WTC11 (cell line): ENCODE measurements at regions not wholly inside any gene's neighbourhood (a gene's known extent, or its start where the extent isn't known, plus 50 kb on each side); places are given as distances from the start of the nearest gene placed in this dataset.

Source experiments
- ATAC-seq: fragments of 200-7000 bp; cut with Tn5 transposase; 2 replicates; pipeline ENCODE4 v1.10.0; 2021; ENCODE audit warnings: mild to moderate bottlenecking, moderate library complexity
- CTCF ChIA-PET: fragments of 300-600 bp; sonication (Branson Sonifier 250); formaldehyde crosslinking; loops from one replicate; lab custom pipeline; 2021; ENCODE audit warnings: antibody characterized with exemption; lab: Charles Lee
- POLR2A ChIA-PET: fragments of 350-600 bp; sonication (Branson Sonifier 250); formaldehyde crosslinking; loops from one replicate; lab custom pipeline; 2021; ENCODE audit warnings: antibody characterized with exemption; lab: Charles Lee
- DNase-seq: peaks from one replicate; pipeline ENCODE4 v3.0.0; 2021; ENCODE audit warnings: low spot score
- H3K27ac Mint-ChIP-seq: 2 replicates; pipeline ENCODE4 v1.8.0; 2021; ENCODE audit warnings: mixed read lengths
- H3K27me3 Mint-ChIP-seq: 2 replicates; pipeline ENCODE4 v1.8.0; 2021; ENCODE audit warnings: low read depth, mild to moderate bottlenecking, moderate library complexity, mixed read lengths
- H3K36me3 Mint-ChIP-seq: 2 replicates; pipeline ENCODE4 v1.8.0; 2021; ENCODE audit warnings: mixed read lengths
- H3K4me1 Mint-ChIP-seq: 2 replicates; pipeline ENCODE4 v1.8.0; 2022; ENCODE audit warnings: mixed read lengths
- H3K4me3 Mint-ChIP-seq: 2 replicates; pipeline ENCODE4 v1.8.0; 2021; ENCODE audit warnings: mild to moderate bottlenecking, moderate library complexity, mixed read lengths
- H3K9me3 Mint-ChIP-seq: 2 replicates; pipeline ENCODE4 v1.8.0; 2021; ENCODE audit warnings: mixed read lengths
- AFF4 ChIP-seq: sonication (generic); formaldehyde crosslinking; IDR thresholded peaks from 2 replicates; pipeline ENCODE4 v1.8.1; 2023; ENCODE audit warnings: mild to moderate bottlenecking, missing genetic modification reagents, borderline replicate concordance
- ATF3 ChIP-seq: sonication (generic); formaldehyde crosslinking; conservative IDR thresholded peaks from 2 replicates; pipeline ENCODE4 v1.8.1; 2022; ENCODE audit warnings: mild to moderate bottlenecking, missing genetic modification reagents
- ATF6 ChIP-seq: sonication (generic); formaldehyde crosslinking; IDR thresholded peaks from 2 replicates; pipeline ENCODE4 v1.8.1; 2023; ENCODE audit warnings: mild to moderate bottlenecking, missing genetic modification reagents
- CBFB ChIP-seq: sonication (generic); formaldehyde crosslinking; IDR thresholded peaks from 2 replicates; pipeline ENCODE4 v1.8.1; 2022; ENCODE audit warnings: mild to moderate bottlenecking, low read depth, missing genetic modification reagents
- CREM ChIP-seq: sonication (generic); formaldehyde crosslinking; IDR thresholded peaks from 2 replicates; pipeline ENCODE4 v1.8.1; 2022; ENCODE audit warnings: mild to moderate bottlenecking, missing genetic modification reagents, moderate library complexity
- EMX1 ChIP-seq: fragments of 250-450 bp; sonication (Bioruptor Pico); IDR thresholded peaks from 2 replicates; pipeline ENCODE4 v1.8.0; 2021; ENCODE audit warnings: mild to moderate bottlenecking
- GRHL2 ChIP-seq: fragments of 250-450 bp; sonication (Bioruptor Pico); IDR thresholded peaks from 2 replicates; pipeline ENCODE4 v1.8.0; 2022; ENCODE audit warnings: mild to moderate bottlenecking, moderate library complexity; ENCODE audit not compliant: insufficient replicate concordance, severe bottlenecking
- GTF2I ChIP-seq: fragments of 250-450 bp; sonication (Bioruptor Pico); conservative IDR thresholded peaks from 2 replicates; pipeline ENCODE4 v1.4.0; 2021; ENCODE audit warnings: mild to moderate bottlenecking
- HMGA2 ChIP-seq: fragments of 250-450 bp; sonication (Bioruptor Pico); IDR thresholded peaks from 2 replicates; pipeline ENCODE4 v1.4.0; 2021; ENCODE audit warnings: mild to moderate bottlenecking, moderate library complexity
- IRF1 ChIP-seq: sonication (generic); formaldehyde crosslinking; IDR thresholded peaks from 2 replicates; pipeline ENCODE4 v1.8.0; 2023; ENCODE audit warnings: missing genetic modification reagents
- JUN ChIP-seq: sonication (generic); formaldehyde crosslinking; IDR thresholded peaks from 2 replicates; pipeline ENCODE4 v1.8.0; 2023; ENCODE audit warnings: mild to moderate bottlenecking, missing genetic modification reagents
- MXD4 ChIP-seq: fragments of 250-450 bp; sonication (Bioruptor Pico); IDR thresholded peaks from 2 replicates; pipeline ENCODE4 v1.8.0; 2021; ENCODE audit warnings: mild to moderate bottlenecking, moderate library complexity, borderline replicate concordance
- NFYB ChIP-seq: sonication (generic); formaldehyde crosslinking; conservative IDR thresholded peaks from 2 replicates; pipeline ENCODE4 v1.8.0; 2022; ENCODE audit warnings: low read depth, missing genetic modification reagents
- NR1H2 ChIP-seq: sonication (generic); formaldehyde crosslinking; IDR thresholded peaks from 2 replicates; pipeline ENCODE4 v1.9.0; 2021; ENCODE audit warnings: mild to moderate bottlenecking, moderate library complexity, missing genetic modification reagents
- PRRX2 ChIP-seq: fragments of 250-450 bp; sonication (Bioruptor Pico); IDR thresholded peaks from 2 replicates; pipeline ENCODE4 v1.8.0; 2021; ENCODE audit warnings: mild to moderate bottlenecking
- SMAD3 ChIP-seq: sonication (generic); formaldehyde crosslinking; IDR thresholded peaks from 2 replicates; pipeline ENCODE4 v1.8.0; 2022; ENCODE audit warnings: missing genetic modification reagents, mild to moderate bottlenecking, borderline replicate concordance
- TP53 ChIP-seq: sonication (generic); formaldehyde crosslinking; IDR thresholded peaks from 2 replicates; pipeline ENCODE4 v1.8.1; 2023; ENCODE audit warnings: mild to moderate bottlenecking, missing genetic modification reagents
- USF1 ChIP-seq: sonication (generic); formaldehyde crosslinking; IDR thresholded peaks from 2 replicates; pipeline ENCODE4 v1.8.0; 2022; ENCODE audit warnings: mild to moderate bottlenecking, missing genetic modification reagents
- USF2 ChIP-seq: sonication (generic); formaldehyde crosslinking; IDR thresholded peaks from 2 replicates; pipeline ENCODE4 v1.8.1; 2023; ENCODE audit warnings: mild to moderate bottlenecking, missing genetic modification reagents, moderate library complexity
- ZNF232 ChIP-seq: sonication (generic); formaldehyde crosslinking; IDR thresholded peaks from 2 replicates; pipeline ENCODE4 v1.8.0; 2022; ENCODE audit warnings: mild to moderate bottlenecking, missing genetic modification reagents
- ZNF317 ChIP-seq: sonication (generic); formaldehyde crosslinking; IDR thresholded peaks from 2 replicates; pipeline ENCODE4 v1.8.1; 2023; ENCODE audit warnings: low read depth, mild to moderate bottlenecking, moderate library complexity, missing genetic modification reagents, borderline replicate concordance
- ZNF416 ChIP-seq: fragments of 250-450 bp; sonication (Bioruptor Pico); IDR thresholded peaks from 2 replicates; pipeline ENCODE4 v1.9.0; 2021; ENCODE audit warnings: mild to moderate bottlenecking, inconsistent platforms

- TF ChIP-seq SMAD3 (CRISPR knock-in tag), result no peak
- TF ChIP-seq, all 79 proteins: peak for 0
- Mint-ChIP-seq H3K4me1 (no peaks in the 10 kb centered on the region), H3K9me3 (no peaks in the 10 kb centered on the region), H3K27ac (no peak overlapping the region), H3K27me3 (no peaks in the 10 kb centered on the region), H3K4me3 (no peak overlapping the region), H3K36me3 (no peaks in the 10 kb centered on the region)
- ATAC-seq (no peak), DNase-seq (no peak)
- CTCF ChIA-PET, result no interaction called here
- POLR2A ChIA-PET, result no interaction called here
Observed at GRCh38 chr6:11852061-11852651, 73.6 kb upstream of the ADTRP start.

GRCh38 chr6:11851387-11851786 lies 72.8 kb upstream of the ADTRP start:
- TF ChIP-seq EMX1, result no peak
- TF ChIP-seq PRRX2 (CRISPR knock-in tag), result no peak
- no peak for TF ChIP-seq ZNF232 (CRISPR knock-in tag)
- no peak for TF ChIP-seq CREM (CRISPR knock-in tag)
- TF ChIP-seq ZNF317 (CRISPR knock-in tag), result no peak
- TF ChIP-seq CBFB (CRISPR knock-in tag), result no peak
- TF ChIP-seq ATF3 (CRISPR knock-in tag), result no peak
- TF ChIP-seq ATF6, result no peak
- TF ChIP-seq TP53 (CRISPR knock-in tag), result no peak
- TF ChIP-seq NR1H2 (CRISPR knock-in tag), result no peak
- TF ChIP-seq ZNF416, result no peak
- Mint-ChIP-seq H3K4me3 (no peak overlapping the region), H3K27ac (no peak overlapping the region), H3K36me3 (no peaks in the 10 kb centered on the region), H3K27me3 (0 out of 2 replicates have a peak, but pooled peaks cover 2% of the 10 kb centered on the region), H3K9me3 (peaks cover 2% of the 10 kb centered on the region), H3K4me1 (no peaks in the 10 kb centered on the region)
- DNase-seq (no peak), ATAC-seq (no peak)
- POLR2A ChIA-PET, result no interaction called here
- CTCF ChIA-PET, result no interaction called here

- Mint-ChIP-seq H3K9me3 (peaks cover 14% of the 10 kb centered on the region), H3K4me3 (no peak overlapping the region), H3K27ac (no peak overlapping the region), H3K4me1 (no peaks in the 10 kb centered on the region), H3K36me3 (no peaks in the 10 kb centered on the region), H3K27me3 (0 out of 2 replicates have a peak, but pooled peaks cover 2% of the 10 kb centered on the region)
- DNase-seq (no peak), ATAC-seq (no peak)
- CTCF ChIA-PET, result no interaction called here
- POLR2A ChIA-PET, result no interaction called here
- TF ChIP-seq GTF2I (no peak), HMGA2 (CRISPR knock-in tag) (no peak), EMX1 (no peak), IRF1 (CRISPR knock-in tag) (no peak), AFF4 (CRISPR knock-in tag) (no peak), USF1 (CRISPR knock-in tag) (no peak), JUN (CRISPR knock-in tag) (no peak), MXD4 (no peak), NFYB (no peak), GRHL2 (CRISPR knock-in tag) (no peak), USF2 (no peak)
Observed at GRCh38 chr6:11848852-11849731, 70.5 kb upstream of the ADTRP start.
